Activated B cell treated with CpG ODN at 0.5 μM for 24 hours (primary cell): ENCODE measurements at regions not wholly inside any gene's neighbourhood (a gene's known extent, or its start where the extent isn't known, plus 50 kb on each side); places are given as distances from the start of the nearest gene placed in this dataset.

Experiments
- ATAC-seq: fragments of 200-7000 bp; cut with Tn5 transposase; one replicate; pipeline ENCODE4 v1.10.0; 2021; ENCODE audit warnings: low read depth, mild to moderate bottlenecking, moderate library complexity
- CTCF ChIA-PET: fragments of 350-600 bp; sonication (Branson Sonifier 250); formaldehyde crosslinking; loops from one replicate; lab custom pipeline; 2021; ENCODE audit warnings: antibody characterized with exemption; lab: Charles Lee
- POLR2A ChIA-PET: fragments of 350-600 bp; sonication (Branson Sonifier 250); formaldehyde crosslinking; loops from one replicate; lab custom pipeline; 2021; ENCODE audit warnings: antibody characterized with exemption; lab: Charles Lee
- DNase-seq: peaks from one replicate; pipeline ENCODE4 v3.0.0; 2022
- H3K27ac Mint-ChIP-seq: one replicate; pipeline ENCODE4 v1.8.0; 2020; ENCODE audit warnings: mixed read lengths
- H3K27me3 Mint-ChIP-seq: one replicate; pipeline ENCODE4 v1.8.0; 2021; ENCODE audit warnings: mixed read lengths
- H3K36me3 Mint-ChIP-seq: one replicate; pipeline ENCODE4 v1.8.0; 2021; ENCODE audit warnings: low read depth, mixed read lengths
- H3K4me1 Mint-ChIP-seq: one replicate; pipeline ENCODE4 v1.8.0; 2021; ENCODE audit warnings: mixed read lengths
- H3K4me3 Mint-ChIP-seq: one replicate; pipeline ENCODE4 v1.8.0; 2020; ENCODE audit warnings: mild to moderate bottlenecking, mixed read lengths
- H3K9me3 Mint-ChIP-seq: one replicate; pipeline ENCODE4 v1.8.0; 2020; ENCODE audit warnings: mixed read lengths
- intact Hi-C: fragments of 100-400 bp; cut with micrococcal nuclease; formaldehyde crosslinking; loops from one replicate; pipeline ENCODE4 v1.15.1; 2024
- TF ChIP-seq, protein P1 (sequence below): fragments of 200-600 bp; IDR thresholded peaks from one replicate; pipeline ENCODE4 v1.8.0; 2022; ENCODE audit warnings: antibody characterized with exemption, mild to moderate bottlenecking

DNA sequence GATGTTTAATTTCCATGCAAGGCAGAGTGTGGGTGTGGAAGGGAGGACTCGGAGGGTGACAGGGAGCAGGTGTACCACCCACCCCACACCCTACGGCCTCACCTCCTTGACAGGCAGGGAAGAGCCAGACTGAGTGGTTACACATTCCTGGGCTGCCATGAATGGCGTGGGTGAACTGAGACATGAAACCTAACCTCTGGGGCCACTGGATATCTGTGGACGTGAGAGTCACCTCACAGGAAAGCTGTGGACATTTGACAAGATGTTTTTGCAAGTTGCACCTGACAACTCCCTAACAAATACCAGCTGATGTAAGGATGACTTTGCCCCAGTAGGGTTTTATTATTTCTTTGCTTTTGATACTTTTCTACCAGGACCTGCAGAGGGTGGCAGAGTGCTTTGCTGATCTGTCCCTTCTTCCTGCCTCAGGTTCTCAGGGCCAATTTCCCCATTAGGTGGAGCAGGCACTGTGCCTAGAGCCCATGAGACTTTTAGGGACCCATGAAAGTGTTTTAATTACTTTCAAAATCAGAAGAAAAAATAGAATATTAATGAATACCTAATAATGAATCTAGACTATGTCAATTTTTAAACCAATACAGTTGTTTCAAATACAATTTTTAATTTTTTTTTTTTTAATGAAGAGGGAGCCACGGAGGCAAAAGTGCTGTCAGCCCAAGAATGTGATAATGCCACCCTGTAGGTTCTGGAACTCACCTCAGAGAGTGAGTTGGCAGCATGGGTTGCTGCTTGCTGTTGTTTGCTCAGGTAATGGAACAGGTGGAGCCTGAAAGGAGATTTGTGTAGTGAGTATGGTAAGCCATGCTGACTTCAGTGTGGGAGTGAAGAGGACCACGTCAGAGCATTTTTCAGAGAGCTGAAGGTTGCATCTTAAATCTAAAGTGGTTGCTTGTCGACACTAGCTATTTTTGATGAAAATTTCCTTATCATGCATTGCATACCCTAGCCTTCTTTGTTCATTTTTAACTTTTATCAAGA is 58.0 kb upstream of the CYSLTR2 start:
- Mint-ChIP-seq H3K4me3 (no peak overlapping the region), H3K4me1 (no peaks in the 10 kb centered on the region), H3K9me3 (peaks cover 6% of the 10 kb centered on the region), H3K27ac (no peak overlapping the region), H3K36me3 (no peaks in the 10 kb centered on the region), H3K27me3 (peaks cover 21% of the 10 kb centered on the region)
- ChIA-PET CTCF (interaction anchor here (0.8 to 1.9 kb wide), 2 partner anchors 12 to 172 kb away, joined by 3 to 4 read pairs; no protein-coding TSS in a partner anchor), POLR2A (no interaction called here)
- ATAC-seq, result no peak
- intact Hi-C loops, result loop anchor here (1.0 kb wide), 2 partner anchors 137 to 174 kb away; no protein-coding TSS in a partner anchor
- TF ChIP-seq, protein P1, sequence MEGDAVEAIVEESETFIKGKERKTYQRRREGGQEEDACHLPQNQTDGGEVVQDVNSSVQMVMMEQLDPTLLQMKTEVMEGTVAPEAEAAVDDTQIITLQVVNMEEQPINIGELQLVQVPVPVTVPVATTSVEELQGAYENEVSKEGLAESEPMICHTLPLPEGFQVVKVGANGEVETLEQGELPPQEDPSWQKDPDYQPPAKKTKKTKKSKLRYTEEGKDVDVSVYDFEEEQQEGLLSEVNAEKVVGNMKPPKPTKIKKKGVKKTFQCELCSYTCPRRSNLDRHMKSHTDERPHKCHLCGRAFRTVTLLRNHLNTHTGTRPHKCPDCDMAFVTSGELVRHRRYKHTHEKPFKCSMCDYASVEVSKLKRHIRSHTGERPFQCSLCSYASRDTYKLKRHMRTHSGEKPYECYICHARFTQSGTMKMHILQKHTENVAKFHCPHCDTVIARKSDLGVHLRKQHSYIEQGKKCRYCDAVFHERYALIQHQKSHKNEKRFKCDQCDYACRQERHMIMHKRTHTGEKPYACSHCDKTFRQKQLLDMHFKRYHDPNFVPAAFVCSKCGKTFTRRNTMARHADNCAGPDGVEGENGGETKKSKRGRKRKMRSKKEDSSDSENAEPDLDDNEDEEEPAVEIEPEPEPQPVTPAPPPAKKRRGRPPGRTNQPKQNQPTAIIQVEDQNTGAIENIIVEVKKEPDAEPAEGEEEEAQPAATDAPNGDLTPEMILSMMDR, result no peak
- no peak for DNase-seq

DNA sequence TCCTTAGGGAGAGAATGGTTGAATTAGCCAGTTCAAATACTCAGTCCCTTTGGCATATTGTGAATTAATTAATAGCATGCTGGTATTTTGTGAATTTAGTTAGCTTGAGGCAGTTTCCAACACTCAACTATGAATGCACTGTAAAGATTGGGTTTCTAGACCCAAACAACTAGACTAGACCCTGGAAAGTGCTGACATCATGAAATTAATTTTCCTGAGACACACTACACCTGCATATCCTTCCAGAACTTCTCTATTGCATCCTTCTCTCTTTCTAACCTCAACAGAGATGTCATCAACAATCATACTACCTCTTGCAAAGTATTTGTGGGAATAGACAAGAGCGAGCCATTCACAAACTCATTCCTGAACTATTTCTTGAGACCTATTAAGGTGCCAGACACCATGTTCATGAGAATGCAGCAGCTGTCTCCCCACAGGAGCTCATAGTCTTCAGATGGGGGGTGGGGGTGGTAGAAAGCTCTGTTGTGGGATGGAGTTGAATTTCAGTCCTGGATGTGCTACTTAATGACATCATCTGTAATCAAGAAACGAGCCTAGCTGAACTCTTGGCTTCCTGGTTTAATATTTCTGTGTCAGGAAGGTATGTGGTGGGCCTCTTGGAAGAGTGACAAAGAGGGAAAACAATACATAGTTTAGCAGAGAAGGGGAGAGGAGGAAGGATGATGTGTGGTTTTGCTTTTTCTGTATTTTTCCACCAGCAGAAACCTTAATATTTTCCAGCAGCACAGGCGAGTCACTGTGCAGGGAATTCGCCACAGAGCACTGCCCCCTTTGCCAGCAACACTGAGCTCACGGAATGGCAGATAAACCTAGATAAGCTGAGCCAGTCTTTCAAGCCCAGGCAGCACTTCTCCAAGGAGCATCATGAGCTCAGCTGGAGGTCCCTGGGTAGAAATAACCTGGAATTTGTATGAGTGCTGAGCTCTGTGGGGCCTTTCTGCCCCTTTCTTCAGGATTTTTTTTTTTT is 53.1 kb upstream of the CYSLTR2 start:
- ATAC-seq, result no peak
- H3K27me3 Mint-ChIP-seq, result peaks cover 20% of the 10 kb centered on the region
- H3K4me3 Mint-ChIP-seq, result no peak overlapping the region
- ChIA-PET CTCF (interaction anchor here (0.6 to 0.7 kb wide), 2 partner anchors 108 to 522 kb away, joined by 3 read pairs; no protein-coding TSS in a partner anchor), POLR2A (no interaction called here)
- H3K9me3 Mint-ChIP-seq, result peaks cover 10% of the 10 kb centered on the region
- H3K27ac Mint-ChIP-seq, result no peak overlapping the region
- DNase-seq, result no peak
- H3K36me3 Mint-ChIP-seq, result no peaks in the 10 kb centered on the region
- intact Hi-C loops, result no loop called here
- H3K4me1 Mint-ChIP-seq, result no peaks in the 10 kb centered on the region
- TF ChIP-seq, protein P1, result no peak

GRCh38 chr13:48602296-48603016 is 51.3 kb upstream of the CYSLTR2 start:
- POLR2A ChIA-PET, result no interaction called here
- no peak overlapping the region for H3K27ac Mint-ChIP-seq
- intact Hi-C loops, result no loop called here
- no peak overlapping the region for H3K4me3 Mint-ChIP-seq
- TF ChIP-seq, protein P1, result no peak
- peaks cover 30% of the 10 kb centered on the region for H3K27me3 Mint-ChIP-seq
- H3K4me1 Mint-ChIP-seq, result no peaks in the 10 kb centered on the region
- CTCF ChIA-PET, result no interaction called here
- no peak for DNase-seq
- H3K9me3 Mint-ChIP-seq, result peaks cover 23% of the 10 kb centered on the region
- H3K36me3 Mint-ChIP-seq, result peaks cover 1% of the 10 kb centered on the region
- no peak for ATAC-seq

DNA sequence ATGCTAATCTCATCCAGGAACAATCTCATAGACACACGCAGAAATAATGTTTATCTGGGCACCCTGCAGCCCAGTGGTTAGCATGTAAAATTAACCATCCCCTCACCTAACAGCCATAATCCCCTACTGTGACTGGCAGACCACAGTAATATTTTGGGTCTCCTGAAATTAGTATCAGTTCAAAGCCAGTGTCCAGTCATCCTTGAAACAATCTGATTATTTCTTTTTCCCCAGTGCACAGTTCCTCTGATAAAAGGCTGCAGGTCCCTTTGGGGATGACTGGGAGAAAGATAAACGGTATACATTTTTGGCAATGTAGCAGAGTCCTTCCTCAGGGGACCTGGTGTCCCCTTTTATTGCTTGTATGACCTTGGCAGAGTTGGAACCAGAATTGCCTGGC is 50.4 kb upstream of the CYSLTR2 start:
- Mint-ChIP-seq H3K4me1 (no peaks in the 10 kb centered on the region), H3K4me3 (no peak overlapping the region), H3K36me3 (peaks cover 1% of the 10 kb centered on the region), H3K27ac (no peak overlapping the region), H3K27me3 (peaks cover 28% of the 10 kb centered on the region), H3K9me3 (peaks cover 28% of the 10 kb centered on the region)
- CTCF ChIA-PET, result no interaction called here
- DNase-seq, result no peak
- intact Hi-C loops, result no loop called here
- TF ChIP-seq, protein P1, result no peak
- ATAC-seq, result no peak
- POLR2A ChIA-PET, result no interaction called here
